BJ (cell line): ENCODE measurements at regions not wholly inside any gene's neighbourhood (a gene's known extent, or its start where the extent isn't known, plus 50 kb on each side); places are given as distances from the start of the nearest gene placed in this dataset.

Experiments used
- CTCF ChIA-PET: fragments of 350-600 bp; formaldehyde crosslinking; extraction: SDS; loops from one replicate; lab custom pipeline; 2021; ENCODE audit warnings: antibody characterized with exemption, inconsistent platforms; lab: Yijun Ruan, JAX
- POLR2A ChIA-PET: fragments of 300-600 bp; sonication (Branson Sonifier 250); formaldehyde crosslinking; extraction: SDS; loops from one replicate; lab custom pipeline; 2021; ENCODE audit warnings: antibody characterized with exemption; lab: Charles Lee
- DNase-seq: peaks from one replicate; pipeline ENCODE4 v3.0.0-alpha.2; 2011; ENCODE audit warnings: low read depth
- H3K27me3 ChIP-seq: 2 replicates; pipeline ENCODE4 v1.6.0; 2011; ENCODE audit warnings: low read length; ENCODE audit not compliant: control insufficient read depth, insufficient read depth
- H3K36me3 ChIP-seq: 2 replicates; pipeline ENCODE4 v1.5.1; 2011; ENCODE audit warnings: low read length; ENCODE audit not compliant: control insufficient read depth, insufficient read depth
- H3K4me3 ChIP-seq: 2 replicates; pipeline ENCODE4 v1.5.1; 2011; ENCODE audit warnings: low read depth, mild to moderate bottlenecking, control low read depth, low read length
- TF ChIP-seq, protein P1 (sequence below): IDR thresholded peaks from 2 replicates; pipeline ENCODE4 v1.5.1; 2011; ENCODE audit warnings: low read depth, mild to moderate bottlenecking, control low read depth, inconsistent platforms, low read length, moderate library complexity; ENCODE audit not compliant: insufficient read depth

DNA sequence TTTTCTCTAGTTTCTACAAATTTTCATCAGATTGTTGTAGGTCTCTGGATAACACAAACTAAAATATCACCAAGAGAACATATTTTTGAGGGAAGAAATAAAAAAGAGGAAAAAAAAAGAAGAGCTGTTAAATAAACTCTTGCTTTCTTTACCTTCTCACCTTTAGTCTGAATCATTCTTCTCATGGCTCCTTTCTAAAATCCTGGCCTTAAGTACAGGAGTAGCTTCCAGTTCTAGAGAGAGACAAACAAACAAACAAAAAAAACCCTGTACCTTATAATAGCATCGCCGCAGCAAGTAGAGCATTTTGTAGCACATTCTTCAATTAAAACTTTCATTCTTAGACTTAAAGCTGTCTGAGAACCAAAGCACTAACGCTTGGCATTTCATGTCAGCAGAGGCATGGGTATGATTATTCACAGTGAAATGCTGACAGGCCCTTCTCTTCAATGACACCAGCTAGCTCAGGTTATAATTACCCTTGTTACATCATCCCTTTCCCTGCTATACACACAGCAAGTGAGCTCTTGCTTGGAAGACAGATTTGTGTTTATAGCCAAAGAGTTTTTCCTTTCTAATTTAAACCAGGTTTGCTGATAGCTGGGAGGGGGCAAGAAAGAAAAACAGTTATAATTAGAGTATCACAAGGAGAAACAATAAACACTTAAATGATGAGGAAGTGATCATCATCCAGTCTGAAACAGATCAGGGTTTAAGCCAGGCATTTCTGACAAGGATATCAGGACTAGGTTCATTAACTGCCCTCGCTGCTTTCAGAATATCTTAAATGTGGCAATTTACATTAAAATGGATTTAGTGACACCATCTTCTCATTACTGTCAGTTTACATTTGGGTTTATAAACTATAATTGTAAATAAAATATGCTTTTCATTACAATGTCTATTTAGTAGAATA, 510.9 kb upstream of the ZNF608 start:
- ChIA-PET POLR2A (no interaction called here), CTCF (no interaction called here)
- no peaks in the 10 kb centered on the region for H3K27me3 ChIP-seq
- DNase-seq, result no peak
- no peaks in the 10 kb centered on the region for H3K36me3 ChIP-seq
- TF ChIP-seq, protein P1, sequence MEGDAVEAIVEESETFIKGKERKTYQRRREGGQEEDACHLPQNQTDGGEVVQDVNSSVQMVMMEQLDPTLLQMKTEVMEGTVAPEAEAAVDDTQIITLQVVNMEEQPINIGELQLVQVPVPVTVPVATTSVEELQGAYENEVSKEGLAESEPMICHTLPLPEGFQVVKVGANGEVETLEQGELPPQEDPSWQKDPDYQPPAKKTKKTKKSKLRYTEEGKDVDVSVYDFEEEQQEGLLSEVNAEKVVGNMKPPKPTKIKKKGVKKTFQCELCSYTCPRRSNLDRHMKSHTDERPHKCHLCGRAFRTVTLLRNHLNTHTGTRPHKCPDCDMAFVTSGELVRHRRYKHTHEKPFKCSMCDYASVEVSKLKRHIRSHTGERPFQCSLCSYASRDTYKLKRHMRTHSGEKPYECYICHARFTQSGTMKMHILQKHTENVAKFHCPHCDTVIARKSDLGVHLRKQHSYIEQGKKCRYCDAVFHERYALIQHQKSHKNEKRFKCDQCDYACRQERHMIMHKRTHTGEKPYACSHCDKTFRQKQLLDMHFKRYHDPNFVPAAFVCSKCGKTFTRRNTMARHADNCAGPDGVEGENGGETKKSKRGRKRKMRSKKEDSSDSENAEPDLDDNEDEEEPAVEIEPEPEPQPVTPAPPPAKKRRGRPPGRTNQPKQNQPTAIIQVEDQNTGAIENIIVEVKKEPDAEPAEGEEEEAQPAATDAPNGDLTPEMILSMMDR, result no peak
- H3K4me3 ChIP-seq, result no peak overlapping the region

DNA sequence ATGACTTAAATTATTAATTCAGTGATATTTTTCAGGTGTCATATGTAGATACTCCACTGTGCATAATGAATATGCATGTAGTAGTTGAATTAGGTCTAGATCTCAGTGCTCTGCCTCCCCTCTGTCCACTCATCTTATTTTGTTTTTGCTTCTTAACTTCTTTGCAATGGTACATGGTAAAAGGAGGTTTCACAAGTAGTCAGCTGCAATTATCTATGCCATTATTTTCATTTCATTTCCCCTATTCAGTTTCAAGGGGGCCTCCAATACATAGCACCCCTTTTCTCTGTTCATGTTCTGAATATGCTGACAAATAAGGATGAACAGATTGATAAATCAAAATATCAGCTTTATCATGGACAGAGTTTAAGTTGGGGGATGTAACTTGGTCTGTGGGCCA, 511.6 kb upstream of the ZNF608 start:
- CTCF ChIA-PET, result interaction anchor here (1.1 kb wide), 1 partner anchor 16 kb away, joined by 3 read pairs; no protein-coding TSS in a partner anchor
- H3K4me3 ChIP-seq, result no peak overlapping the region
- no peaks in the 10 kb centered on the region for H3K36me3 ChIP-seq
- POLR2A ChIA-PET, result no interaction called here
- TF ChIP-seq, protein P1, result no peak
- H3K27me3 ChIP-seq, result no peaks in the 10 kb centered on the region
- no peak for DNase-seq

DNA sequence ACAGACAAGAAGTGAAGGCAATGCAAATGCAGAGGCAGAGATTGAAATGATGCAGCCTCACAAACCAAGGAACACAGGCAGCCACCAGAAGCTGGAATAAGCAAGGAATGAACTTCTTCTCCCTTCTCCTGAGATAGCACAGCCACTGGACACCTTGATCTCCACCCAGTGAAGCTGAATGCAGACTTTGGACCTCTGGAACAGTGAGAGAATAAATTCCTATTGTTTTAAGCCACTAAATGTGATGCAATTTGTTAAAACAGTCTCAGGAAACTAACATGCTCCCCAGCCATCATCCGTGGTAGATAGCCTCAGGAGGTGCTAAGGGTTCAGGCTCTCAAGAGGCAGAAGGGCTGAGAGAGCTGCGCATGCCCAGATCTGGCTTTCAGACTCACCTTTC, 512.2 kb upstream of the ZNF608 start:
- DNase-seq, result no peak
- Histone ChIP-seq H3K4me3 (no peak overlapping the region), H3K27me3 (no peaks in the 10 kb centered on the region), H3K36me3 (no peaks in the 10 kb centered on the region)
- ChIA-PET POLR2A (no interaction called here), CTCF (interaction anchor here (1.1 kb wide), 1 partner anchor 16 kb away, joined by 3 read pairs; no protein-coding TSS in a partner anchor)
- TF ChIP-seq, protein P1, result no peak

DNA sequence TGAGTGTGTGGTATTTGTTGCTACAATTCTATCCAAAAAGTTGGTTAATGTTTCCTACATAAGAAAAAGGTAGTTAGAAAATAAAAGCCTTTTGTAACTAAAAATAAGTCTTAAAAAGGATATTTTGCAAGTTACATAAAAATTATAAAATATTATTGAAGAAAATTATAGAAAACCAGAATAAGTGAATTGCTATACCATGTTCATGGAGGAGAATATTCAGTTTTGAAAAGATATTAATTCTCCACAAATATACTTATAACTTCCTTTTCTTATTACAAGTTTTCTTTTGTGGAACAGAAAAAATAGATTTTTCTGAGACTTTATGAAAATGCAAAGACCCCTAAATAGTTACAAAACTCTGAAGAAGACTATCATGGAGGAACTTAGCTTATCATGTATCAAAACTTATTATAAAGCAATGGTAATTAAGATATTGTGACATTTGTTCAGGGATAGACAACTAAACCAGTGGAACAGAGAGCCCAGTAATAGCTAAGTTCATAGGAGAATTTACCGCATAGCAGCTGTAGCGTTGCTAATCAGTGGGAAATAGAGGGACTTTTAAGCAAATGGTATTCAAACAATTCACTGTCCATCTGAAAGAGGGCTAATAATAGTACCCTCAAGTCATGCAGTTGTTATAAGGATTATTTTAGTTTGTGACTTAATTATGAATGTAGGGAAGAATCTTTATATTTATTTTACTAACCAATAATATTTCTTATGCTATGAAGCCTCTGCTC, 515.2 kb upstream of the ZNF608 start:
- DNase-seq, result no peak
- Histone ChIP-seq H3K4me3 (no peak overlapping the region), H3K27me3 (no peaks in the 10 kb centered on the region), H3K36me3 (no peaks in the 10 kb centered on the region)
- CTCF ChIA-PET, result no interaction called here
- POLR2A ChIA-PET, result no interaction called here
- TF ChIP-seq, protein P1, result no peak

DNA sequence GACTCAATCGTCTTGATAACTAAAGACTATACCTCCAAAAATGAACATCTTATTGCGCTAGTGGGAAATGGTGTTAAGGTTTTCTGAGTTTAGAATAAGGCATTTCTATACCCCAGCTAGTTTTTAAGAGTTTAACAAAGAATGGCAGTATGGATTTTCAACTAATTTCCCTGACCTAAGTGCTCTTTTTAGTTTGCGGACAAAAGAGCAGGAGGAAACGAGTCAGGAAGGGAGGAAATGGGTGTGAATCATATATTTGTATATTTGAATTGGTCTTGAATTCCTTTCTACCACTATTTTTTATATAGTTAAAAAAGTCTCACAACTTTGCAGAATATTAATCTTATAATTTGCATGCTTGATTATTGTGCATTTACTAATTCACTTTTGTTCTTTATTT, 516.3 kb upstream of the ZNF608 start:
- H3K27me3 ChIP-seq, result no peaks in the 10 kb centered on the region
- TF ChIP-seq, protein P1, result no peak
- ChIA-PET POLR2A (no interaction called here), CTCF (no interaction called here)
- H3K4me3 ChIP-seq, result no peak overlapping the region
- DNase-seq, result no peak
- no peaks in the 10 kb centered on the region for H3K36me3 ChIP-seq
